T-cell (primary cell): ENCODE measurements at regions not wholly inside any gene's neighbourhood (a gene's known extent, or its start where the extent isn't known, plus 50 kb on each side); places are given as distances from the start of the nearest gene placed in this dataset.

Experiments
- ATAC-seq, 4 experiments: fragments of 200-7000 bp in 3 of 4; fragments of 150-1000 bp in 1 of 4; cut with Tn5 transposase; replicated peaks in 1 of 4; 1 replicate in 3 of 4; 2 replicates in 1 of 4; pipeline ENCODE4 v1.10.0; 2021; ENCODE audit warnings: moderate library complexity in 3 of 4, mild to moderate bottlenecking in 2 of 4, moderate number of reproducible peaks in 1 of 4
- CTCF ChIA-PET, 2 donors: fragments of 300-600 bp; sonication (Branson Sonifier 250); formaldehyde crosslinking; loops; one replicate each; lab custom pipeline; 2022; ENCODE audit warnings: antibody characterized with exemption in 2 of 2; lab: Charles Lee
- POLR2A ChIA-PET, 2 donors: fragments of 300-600 bp; sonication (Branson Sonifier 250); formaldehyde crosslinking; loops; one replicate each; lab custom pipeline; 2022; ENCODE audit warnings: antibody characterized with exemption in 2 of 2; lab: Charles Lee
- DNase-seq, 35 experiments: peaks; one replicate each; pipeline versions ENCODE4 v3.0.0 to v3.0.0-alpha.2; 2013 to 2023
- H3K27ac ChIP-seq: one replicate; pipeline ENCODE4 v1.5.1; 2013; ENCODE audit warnings: low read length
- H3K27me3 ChIP-seq, 2 experiments: replicated peaks in 1 of 2; 1 replicate in 1 of 2; 2 replicates in 1 of 2; pipeline versions ENCODE4 v1.6.1 to v1.7.0; 2013; ENCODE audit warnings: low read length in 1 of 2, mixed read lengths in 1 of 2; ENCODE audit not compliant: control insufficient read depth in 2 of 2, insufficient read depth in 2 of 2; ENCODE audit errors: extremely low read depth in 1 of 2
- H3K36me3 ChIP-seq, 2 donors: 1 replicate in 1 of 2; 2 replicates in 1 of 2; pipeline versions ENCODE4 v1.6.1 to v1.7.0; 2013; ENCODE audit warnings: low read length in 1 of 2; ENCODE audit not compliant: control insufficient read depth in 2 of 2, insufficient read depth in 1 of 2; ENCODE audit errors: extremely low read depth in 1 of 2
- H3K4me1 ChIP-seq, 2 experiments: 1 replicate in 1 of 2; 2 replicates in 1 of 2; pipeline versions ENCODE4 v1.6.1 to v1.7.0; 2013; ENCODE audit warnings: low read length in 2 of 2, mixed read lengths in 1 of 2; ENCODE audit not compliant: insufficient read depth in 2 of 2, control insufficient read depth in 1 of 2; ENCODE audit errors: extremely low read depth in 1 of 2
- H3K4me3 ChIP-seq, 2 donors: 1 replicate in 1 of 2; 2 replicates in 1 of 2; pipeline versions ENCODE4 v1.5.1 to v1.7.0; 2013; ENCODE audit warnings: mild to moderate bottlenecking in 2 of 2, low read length in 1 of 2, moderate library complexity in 1 of 2; ENCODE audit not compliant: control insufficient read depth in 1 of 2; ENCODE audit errors: extremely low read depth in 1 of 2
- H3K9me3 ChIP-seq: 2 replicates; pipeline ENCODE4 v1.7.0; 2013
- H3K27ac Mint-ChIP-seq, 2 donors: one replicate each; pipeline ENCODE4 v1.8.0; 2020 to 2021; ENCODE audit warnings: mild to moderate bottlenecking in 2 of 2, mixed read lengths in 2 of 2
- H3K27me3 Mint-ChIP-seq, 2 donors: one replicate each; pipeline ENCODE4 v1.8.0; 2021 to 2022; ENCODE audit warnings: mixed read lengths in 2 of 2
- H3K36me3 Mint-ChIP-seq: one replicate; pipeline ENCODE4 v1.8.0; 2021; ENCODE audit warnings: mixed read lengths
- H3K4me1 Mint-ChIP-seq, 3 donors: one replicate each; pipeline ENCODE4 v1.8.0; 2020 to 2022; ENCODE audit warnings: mixed read lengths in 3 of 3, mild to moderate bottlenecking in 1 of 3
- H3K4me3 Mint-ChIP-seq, 3 donors: one replicate each; pipeline ENCODE4 v1.8.0; 2020 to 2022; ENCODE audit warnings: mild to moderate bottlenecking in 3 of 3, mixed read lengths in 3 of 3, moderate library complexity in 3 of 3
- H3K9me3 Mint-ChIP-seq, 3 donors: one replicate each; pipeline ENCODE4 v1.8.0; 2020 to 2022; ENCODE audit warnings: mixed read lengths in 3 of 3
- WGBS: methylation state at CpG from one replicate; pipeline ENCODE4 v1.1.5; 2013; ENCODE audit warnings: missing lambda C conversion rate; ENCODE audit not compliant: insufficient coverage; 5-methylcytosine and 5-hydroxymethylcytosine counted together

- ChIA-PET CTCF (no interaction called here), POLR2A (no interaction called here)
- no peak overlapping the region for H3K27ac Mint-ChIP-seq
- Histone ChIP-seq H3K36me3 (no peaks in the 10 kb centered on the region), H3K27me3 (no peaks in the 10 kb centered on the region), H3K9me3 (no peaks in the 10 kb centered on the region), H3K27ac (no peak overlapping the region), H3K4me3 (no peak overlapping the region), H3K4me1 (no peaks in the 10 kb centered on the region)
- DNase-seq (no peak), ATAC-seq (no peak)
- no peaks in the 10 kb centered on the region for H3K4me1 Mint-ChIP-seq
- no peaks in the 10 kb centered on the region for H3K27me3 Mint-ChIP-seq
- no peaks in the 10 kb centered on the region for H3K36me3 Mint-ChIP-seq
- no peak overlapping the region for H3K4me3 Mint-ChIP-seq
- H3K9me3 Mint-ChIP-seq: peaks cover 7 to 13% (median 8%) of the 10 kb centered on the region in 3 donors
Observed at GRCh38 chr5:117252566-117252965, 677.9 kb upstream of the SEMA6A start.

GRCh38 chr5:117249086-117249815 lies 674.6 kb upstream of the SEMA6A start:
- Histone ChIP-seq H3K27ac (no peak overlapping the region), H3K27me3 (no peaks in the 10 kb centered on the region), H3K4me1 (no peaks in the 10 kb centered on the region), H3K9me3 (no peaks in the 10 kb centered on the region), H3K36me3 (no peaks in the 10 kb centered on the region), H3K4me3 (no peak overlapping the region)
- H3K27ac Mint-ChIP-seq: no peak overlapping the region
- H3K4me1 Mint-ChIP-seq: no peaks in the 10 kb centered on the region
- no CpG with 5 or more reads among the region's 5 CpGs for WGBS
- no peaks in the 10 kb centered on the region for H3K27me3 Mint-ChIP-seq
- DNase-seq (no peak), ATAC-seq (no peak)
- H3K4me3 Mint-ChIP-seq: no peak overlapping the region
- H3K36me3 Mint-ChIP-seq: no peaks in the 10 kb centered on the region
- H3K9me3 Mint-ChIP-seq: peaks cover 5 to 16% (median 14%) of the 10 kb centered on the region in 3 donors
- CTCF ChIA-PET: no interaction called here
- POLR2A ChIA-PET: interaction anchor here in 1 of 2 donors (0.5 to 0.6 kb wide), 2 partner anchors 19 to 142 kb away, joined by 3 to 4 read pairs; no protein-coding TSS in a partner anchor

- Histone ChIP-seq H3K27me3 (no peaks in the 10 kb centered on the region), H3K4me1 (no peaks in the 10 kb centered on the region), H3K9me3 (no peaks in the 10 kb centered on the region), H3K27ac (no peak overlapping the region), H3K36me3 (no peaks in the 10 kb centered on the region), H3K4me3 (no peak overlapping the region)
- CTCF ChIA-PET: no interaction called here
- no peak for DNase-seq
- no peak for ATAC-seq
- Mint-ChIP-seq H3K9me3 (peaks cover 0 to 10% (median 9%) of the 10 kb centered on the region in 3 donors), H3K27ac (no peak overlapping the region), H3K4me3 (no peak overlapping the region), H3K36me3 (no peaks in the 10 kb centered on the region), H3K27me3 (no peaks in the 10 kb centered on the region), H3K4me1 (no peaks in the 10 kb centered on the region)
- POLR2A ChIA-PET: no interaction called here
Observed at GRCh38 chr5:117246424-117246823, 671.8 kb upstream of the SEMA6A start.

- ChIA-PET POLR2A (interaction anchor here in 1 of 2 donors (0.6 kb wide), 1 partner anchor 9 kb away, joined by 4 read pairs; no protein-coding TSS in a partner anchor), CTCF (no interaction called here)
- no peak for ATAC-seq
- H3K36me3 ChIP-seq: no peaks in the 10 kb centered on the region
- H3K9me3 ChIP-seq: no peaks in the 10 kb centered on the region
- H3K27me3 ChIP-seq: no peaks in the 10 kb centered on the region
- no peaks in the 10 kb centered on the region for H3K4me1 ChIP-seq
- no peaks in the 10 kb centered on the region for H3K4me1 Mint-ChIP-seq
- no peak for DNase-seq
- peaks cover 7 to 15% (median 9%) of the 10 kb centered on the region in 3 donors for H3K9me3 Mint-ChIP-seq
- H3K27ac Mint-ChIP-seq: no peak overlapping the region
- no CpG with 5 or more reads among the region's 1 CpG for WGBS
- no peaks in the 10 kb centered on the region for H3K27me3 Mint-ChIP-seq
- H3K27ac ChIP-seq: no peak overlapping the region
- H3K4me3 ChIP-seq: no peak overlapping the region
- H3K36me3 Mint-ChIP-seq: no peaks in the 10 kb centered on the region
- H3K4me3 Mint-ChIP-seq: no peak overlapping the region
Observed at GRCh38 chr5:117245130-117245529, 670.5 kb upstream of the SEMA6A start.

GRCh38 chr5:117242028-117242427 lies 667.4 kb upstream of the SEMA6A start:
- ChIA-PET CTCF (no interaction called here), POLR2A (no interaction called here)
- Mint-ChIP-seq H3K4me1 (no peaks in the 10 kb centered on the region), H3K27me3 (no peaks in the 10 kb centered on the region), H3K9me3 (peaks cover 4 to 12% (median 7%) of the 10 kb centered on the region in 3 donors), H3K36me3 (no peaks in the 10 kb centered on the region), H3K4me3 (no peak overlapping the region), H3K27ac (no peak overlapping the region)
- Histone ChIP-seq H3K27ac (no peak overlapping the region), H3K27me3 (no peaks in the 10 kb centered on the region), H3K36me3 (no peaks in the 10 kb centered on the region), H3K4me1 (no peaks in the 10 kb centered on the region), H3K4me3 (no peak overlapping the region), H3K9me3 (no peaks in the 10 kb centered on the region)
- no CpG with 5 or more reads among the region's 2 CpGs for WGBS
- ATAC-seq (no peak), DNase-seq (no peak)

GRCh38 chr5:117236941-117237340 lies 662.3 kb upstream of the SEMA6A start:
- no peak overlapping the region for H3K4me3 Mint-ChIP-seq
- no peak for ATAC-seq
- no peak overlapping the region for H3K27ac Mint-ChIP-seq
- ChIA-PET POLR2A (no interaction called here), CTCF (no interaction called here)
- H3K9me3 Mint-ChIP-seq: peaks cover 0 to 14% (median 9%) of the 10 kb centered on the region in 3 donors
- no peaks in the 10 kb centered on the region for H3K27me3 Mint-ChIP-seq
- H3K36me3 Mint-ChIP-seq: no peaks in the 10 kb centered on the region
- WGBS: 83% methylated on average over 1 of the region's 3 CpGs
- H3K4me3 ChIP-seq: no peak overlapping the region
- H3K4me1 ChIP-seq: no peaks in the 10 kb centered on the region
- no peaks in the 10 kb centered on the region for H3K27me3 ChIP-seq
- H3K36me3 ChIP-seq: no peaks in the 10 kb centered on the region
- no peak overlapping the region for H3K27ac ChIP-seq
- H3K4me1 Mint-ChIP-seq: no peaks in the 10 kb centered on the region
- H3K9me3 ChIP-seq: no peaks in the 10 kb centered on the region
- no peak for DNase-seq
